Stimulated activated CD4-positive, alpha-beta T cell treated with anti-CD3 and anti-CD28 coated beads, TNF-alpha, amount 100 ng/mL, for 48 hours (primary cell): ENCODE measurements at regions not wholly inside any gene's neighbourhood (a gene's known extent, or its start where the extent isn't known, plus 50 kb on each side); places are given as distances from the start of the nearest gene placed in this dataset.
"Not testable (repeated sequence)": the region's sequence is repeated elsewhere in the genome, so short reads cannot be mapped to it uniquely, and the experiment has no call there.

Experiments
- DNase-seq, 3 donors: peaks; one replicate each; pipeline ENCODE4 v3.0.0-alpha.2; 2020; ENCODE audit warnings: low read depth in 3 of 3

DNA sequence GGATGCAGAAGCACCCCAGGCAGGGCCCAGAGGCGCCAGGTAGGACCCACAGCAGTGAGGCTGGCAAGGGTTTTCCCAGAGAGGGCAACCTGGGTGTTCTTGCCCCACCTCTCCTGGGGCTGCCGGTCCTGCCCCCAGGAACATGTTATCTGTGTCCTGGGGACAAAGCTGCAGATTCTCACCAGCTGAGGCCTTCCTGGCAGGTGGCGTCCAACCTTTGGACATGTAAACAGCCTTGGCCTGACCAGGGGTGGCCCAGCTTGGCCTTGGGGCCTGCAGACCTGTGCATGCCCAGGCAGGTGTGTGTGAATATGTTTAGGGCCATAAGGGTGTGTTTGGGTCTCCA is 101.8 kb upstream of the LARP1 start:
- no peak for DNase-seq

GRCh38 chr5:154652746-154653417 is 102.3 kb upstream of the LARP1 start:
- no peak for DNase-seq

DNA sequence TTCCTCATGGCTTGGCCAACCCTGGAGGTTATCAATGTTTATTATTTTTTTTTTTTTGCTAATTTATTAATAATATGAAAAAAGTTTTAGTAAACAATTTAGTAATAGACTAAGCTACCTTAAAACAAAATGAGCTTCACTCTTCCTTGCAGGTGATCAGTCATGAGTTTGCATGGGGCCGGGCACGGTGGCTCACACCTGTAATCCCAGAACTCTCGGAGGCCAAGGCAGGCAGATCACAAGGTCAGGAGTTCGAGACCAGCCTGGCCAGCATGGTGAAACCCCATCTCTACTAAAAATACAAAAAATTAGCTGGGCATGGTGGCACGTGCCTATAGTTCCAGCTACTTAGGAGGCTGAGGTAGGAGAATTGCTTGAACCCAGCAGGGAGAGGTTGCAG is 103.4 kb upstream of the LARP1 start:
- DNase-seq = not testable (repeated sequence)

DNA sequence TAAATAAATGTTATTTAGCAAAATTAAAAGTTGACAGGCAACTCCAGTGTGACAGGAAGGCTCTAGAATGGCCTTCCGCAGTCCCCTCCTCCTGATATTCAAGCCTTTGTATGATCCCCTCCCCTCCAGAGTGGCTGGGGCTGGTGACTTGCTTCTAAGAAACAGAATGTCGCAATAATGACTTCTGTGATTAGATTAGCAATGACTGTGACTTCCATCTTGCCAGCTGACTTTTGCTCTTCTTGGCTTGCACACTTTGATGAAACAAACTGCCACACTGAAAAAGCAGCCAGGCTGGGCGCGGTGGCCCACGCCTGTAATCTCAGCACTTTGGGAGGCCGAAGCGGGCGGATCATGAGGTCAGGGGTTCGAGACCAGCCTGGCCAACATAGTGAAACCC is 106.5 kb upstream of the LARP1 start:
- no peak for DNase-seq

DNA sequence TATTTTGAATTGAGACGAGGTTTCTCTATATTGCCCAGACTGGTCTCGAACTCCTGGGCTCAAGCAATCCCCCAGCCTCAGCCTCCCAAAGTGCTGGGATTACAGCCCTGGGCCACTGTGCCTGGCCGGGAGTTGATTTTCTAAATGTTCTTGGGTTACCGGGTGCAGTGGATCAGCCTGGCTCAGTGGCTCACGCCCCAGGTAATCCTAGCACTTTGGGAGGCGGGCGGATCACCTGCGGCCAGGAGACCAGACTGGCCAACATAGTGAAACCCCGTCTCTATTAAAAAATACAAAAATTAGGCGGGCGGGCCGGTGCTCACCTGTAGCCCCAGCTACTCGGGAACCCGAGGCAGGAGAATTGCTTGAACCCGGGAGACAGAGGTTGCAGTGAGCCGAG is 106.9 kb upstream of the LARP1 start:
- DNase-seq = no peak

GRCh38 chr5:154647761-154648145 is 107.4 kb upstream of the LARP1 start:
- no peak for DNase-seq

DNA sequence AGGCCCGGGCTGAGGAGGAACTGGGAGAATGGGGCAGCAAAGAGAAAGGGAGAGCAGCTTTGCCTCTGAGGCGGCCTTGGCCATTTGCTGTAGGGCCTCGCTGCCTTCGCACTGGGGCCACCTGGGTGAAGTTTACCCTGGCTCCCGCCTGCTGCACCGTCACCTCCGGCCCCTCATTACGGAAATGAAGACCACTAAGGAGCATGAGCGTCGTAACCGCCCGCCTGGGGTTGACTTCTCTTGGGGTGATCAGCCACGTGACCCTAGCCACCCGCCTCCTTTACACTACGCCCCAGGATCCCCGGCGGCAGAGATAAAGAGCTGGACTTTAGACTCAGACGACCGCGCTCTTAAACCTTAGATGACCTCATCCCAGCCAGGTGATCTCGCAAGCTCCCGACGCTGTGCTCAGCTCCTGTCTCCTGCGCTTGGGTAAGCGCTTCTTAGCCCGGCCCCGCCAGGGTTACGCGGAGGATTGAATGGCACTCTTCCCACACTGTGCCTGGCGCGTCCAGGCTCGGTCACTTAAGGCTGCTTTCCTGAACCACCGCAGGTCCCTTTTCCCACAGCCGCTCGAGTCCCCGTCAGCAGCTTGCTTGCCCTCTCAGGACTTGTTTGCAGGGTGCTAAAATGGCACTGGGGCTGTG is 107.9 kb upstream of the LARP1 start:
- DNase-seq = peak in 1 of 3 donors; percentile 9

DNA sequence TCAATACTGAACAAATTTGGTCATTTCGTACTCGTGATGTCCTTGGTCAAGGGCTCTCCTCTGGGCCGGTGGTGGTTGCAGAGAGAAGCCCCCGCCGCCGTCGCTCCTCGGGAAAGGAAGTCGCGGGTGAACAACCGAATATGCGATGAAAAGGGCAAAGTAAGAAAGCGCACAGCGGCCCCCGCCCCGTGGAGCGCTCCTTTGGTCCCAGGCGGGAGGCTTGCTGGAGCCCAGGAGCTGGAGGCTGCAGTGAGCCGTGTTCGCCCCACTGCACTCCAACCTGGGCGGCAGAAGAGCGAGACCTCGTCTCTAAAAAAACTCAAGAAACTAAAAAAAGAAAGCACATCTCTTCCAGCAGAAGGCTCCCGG is 108.4 kb upstream of the LARP1 start:
- no peak for DNase-seq

- no peak for DNase-seq
These were observed 110.3 kb upstream of the LARP1 start for GRCh38 chr5:154644745-154645411.

DNA sequence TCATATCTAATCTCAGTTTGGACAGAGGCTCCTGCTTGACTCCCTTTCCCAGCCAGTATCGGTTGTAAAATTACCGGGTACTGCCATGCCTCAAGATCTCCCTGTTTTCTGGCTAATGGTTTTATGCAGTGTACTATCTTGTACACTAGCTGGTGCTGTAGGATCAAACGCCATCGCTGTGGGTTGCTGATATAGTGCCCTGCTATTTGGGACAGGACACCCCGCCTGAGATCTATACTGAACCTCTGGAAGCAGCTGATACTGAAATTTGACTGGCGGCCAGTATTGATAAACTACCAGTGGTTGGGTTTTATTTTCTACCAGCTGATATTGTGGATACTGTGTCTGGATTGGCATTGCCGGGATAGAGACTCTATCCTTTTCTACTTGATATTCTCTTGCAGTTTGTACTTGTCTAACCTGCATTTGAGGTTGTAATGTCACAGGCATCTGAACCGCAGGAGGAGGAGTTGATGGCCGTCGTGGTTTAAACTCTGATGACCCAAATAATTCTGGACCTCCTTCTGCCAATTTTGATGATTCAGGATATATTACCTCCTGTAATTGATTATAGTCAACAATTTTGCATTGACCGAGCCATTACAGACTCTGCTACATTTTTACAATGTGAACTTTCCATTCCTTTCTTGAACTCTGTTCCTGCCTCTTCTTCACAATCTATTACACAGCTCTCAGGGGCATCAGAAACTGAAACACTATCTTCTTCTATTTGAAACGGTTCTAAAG is 112.5 kb upstream of the LARP1 start:
- DNase-seq = no peak

- DNase-seq = not testable (repeated sequence)
These were observed 114.9 kb upstream of the LARP1 start for GRCh38 chr5:154640213-154640831.

DNA sequence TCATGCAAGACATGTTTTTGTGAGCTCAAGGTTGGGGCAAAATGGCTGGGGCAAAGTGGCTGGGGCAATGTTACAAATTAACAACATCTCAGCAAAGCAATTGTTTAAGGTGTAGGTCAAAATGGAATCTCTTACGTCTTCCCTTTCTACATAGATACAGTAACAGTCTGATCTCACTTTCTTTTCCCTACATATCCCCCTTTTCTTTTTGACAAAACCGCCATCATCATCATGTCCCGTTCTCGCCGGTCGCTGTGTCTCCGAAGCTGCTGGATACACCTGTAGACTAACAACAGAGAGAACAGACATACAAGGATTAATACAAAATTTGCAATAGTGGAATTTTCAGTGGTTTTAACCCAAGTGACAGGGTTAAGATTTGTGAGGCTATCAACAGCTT is 118.4 kb upstream of the LARP1 start:
- DNase-seq = not testable (repeated sequence)

DNA sequence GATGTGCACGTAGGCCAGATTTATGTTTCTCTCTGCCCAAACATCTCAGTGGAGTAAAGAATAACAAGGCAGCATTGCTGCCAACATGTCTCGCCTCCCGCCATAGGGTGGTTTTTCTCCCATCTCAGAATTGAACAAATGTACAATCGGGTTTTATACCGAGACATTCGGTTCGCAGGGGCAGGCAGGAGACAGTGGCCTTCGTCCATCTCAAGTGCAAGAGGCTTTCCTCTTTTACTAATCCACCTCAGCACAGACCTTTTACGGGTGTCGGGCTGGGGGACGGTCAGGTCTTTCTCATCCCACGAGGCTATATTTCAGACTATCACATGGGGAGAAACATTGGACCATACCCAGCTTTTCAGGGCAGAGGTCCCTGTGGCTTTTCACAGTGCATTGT is 118.9 kb upstream of the LARP1 start:
- not testable (repeated sequence) for DNase-seq

DNA sequence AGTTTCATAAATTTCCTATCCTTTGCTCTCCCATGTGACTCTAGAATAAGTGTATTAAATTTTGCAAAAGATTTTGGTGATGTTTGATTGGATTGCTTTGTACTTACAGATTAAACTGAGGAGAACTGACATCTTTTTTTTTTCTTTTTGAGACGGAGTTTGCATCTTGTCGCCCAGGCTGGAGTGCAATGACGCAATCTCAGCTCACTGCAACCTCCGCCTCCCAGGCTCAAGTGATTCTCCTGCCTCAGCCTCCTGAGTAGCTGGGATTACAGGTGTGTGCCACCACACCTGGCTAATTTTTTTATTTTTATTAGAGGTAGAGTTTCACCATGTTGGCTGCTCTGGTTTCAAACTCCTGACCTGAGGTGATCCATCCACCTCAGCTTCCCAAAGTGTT is 121.4 kb upstream of the LARP1 start:
- not testable (repeated sequence) for DNase-seq

DNA sequence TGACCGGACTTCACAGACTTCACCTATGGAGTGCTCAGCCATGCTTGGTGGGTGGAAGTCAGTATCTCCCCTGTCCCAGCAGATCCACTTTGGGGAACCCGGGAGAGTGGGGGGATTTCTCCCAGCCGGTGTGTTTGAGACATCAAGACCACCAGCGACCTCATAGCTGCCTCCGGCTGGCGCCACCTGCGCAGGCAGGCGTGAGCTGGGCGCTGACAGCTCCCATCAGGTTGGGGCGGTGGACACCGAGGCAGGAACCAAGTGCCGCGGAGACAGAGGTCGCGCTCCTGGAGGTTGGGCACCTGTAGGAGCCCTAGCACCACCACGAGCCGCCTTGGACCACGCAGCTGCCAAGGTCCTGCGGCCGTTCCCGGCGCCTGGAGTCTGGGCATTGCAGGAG is 124.0 kb upstream of the LARP1 start:
- DNase-seq = no peak

GRCh38 chr5:154630410-154630809 is 124.8 kb upstream of the LARP1 start:
- DNase-seq = no peak

- DNase-seq = no peak
These were observed 126.5 kb upstream of the LARP1 start for GRCh38 chr5:154628685-154629084.

DNA sequence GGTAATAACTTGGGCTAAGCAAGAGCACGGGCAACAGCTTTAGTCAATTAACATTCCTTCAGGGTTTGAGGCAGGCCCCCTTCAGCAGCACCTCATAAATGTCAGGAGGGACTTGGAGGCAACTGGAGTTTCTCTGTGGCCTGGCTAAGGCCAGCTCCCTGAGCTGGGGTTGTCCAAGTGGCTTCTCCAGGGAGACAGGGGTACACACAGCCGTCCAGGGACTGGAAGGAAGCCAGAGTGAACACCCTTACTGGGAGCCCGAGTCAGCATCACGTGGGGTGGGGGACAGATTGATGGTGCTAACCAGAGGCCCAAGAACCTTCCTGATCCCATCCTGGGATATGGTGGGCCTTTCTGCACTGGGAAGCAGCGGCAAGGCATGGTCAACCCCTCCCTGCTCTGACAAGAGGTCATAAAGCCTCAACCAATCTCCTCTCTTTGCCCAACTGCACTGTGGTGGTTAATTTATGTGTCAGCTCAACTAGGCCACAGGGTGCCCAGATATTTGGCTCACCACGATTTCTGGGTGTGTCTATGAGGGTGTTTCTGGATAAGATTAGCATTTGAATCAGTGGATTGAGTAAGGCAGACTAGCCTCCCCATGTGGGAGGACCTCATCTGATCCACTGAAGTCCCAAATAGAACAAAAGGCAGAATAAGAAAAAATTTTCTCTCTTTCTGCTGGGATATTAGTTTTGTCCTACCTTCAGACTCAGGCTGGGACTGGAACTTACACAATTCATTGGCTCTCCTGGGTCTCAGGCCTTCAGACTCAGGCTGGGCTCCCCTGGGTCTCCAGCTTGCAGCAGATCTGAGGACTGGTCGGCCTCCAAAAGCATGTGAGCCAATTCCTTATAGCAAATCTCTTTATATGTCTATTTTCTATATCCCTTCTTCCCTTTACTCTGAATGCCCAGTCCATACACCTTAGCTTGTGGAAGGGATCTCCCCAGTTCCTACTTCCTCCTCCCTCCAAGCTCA is 127.2 kb upstream of the LARP1 start:
- DNase-seq = no peak

GRCh38 chr5:154626876-154627557 is 128.2 kb upstream of the LARP1 start:
- no peak for DNase-seq

DNA sequence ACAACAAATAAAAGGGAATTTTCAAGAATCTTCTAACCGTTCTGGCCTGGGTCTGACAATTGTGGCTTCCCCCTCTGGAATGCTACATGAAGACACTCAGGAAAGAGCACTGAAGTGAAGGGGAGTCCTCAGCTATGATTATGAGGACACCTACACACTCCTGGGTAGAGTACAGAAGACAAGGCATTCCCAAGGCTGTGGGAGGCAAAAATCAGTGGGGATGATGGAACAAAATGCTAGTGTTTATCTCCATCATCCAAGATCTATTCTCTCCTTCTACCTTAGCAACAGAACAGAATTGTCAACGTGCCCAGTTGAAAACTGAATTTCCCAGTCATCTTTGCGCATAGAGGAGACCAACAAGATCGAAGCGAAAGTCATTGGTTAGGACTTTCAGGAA is 130.1 kb upstream of the LARP1 start:
- DNase-seq = no peak
